ENCODE measurements at regions not wholly inside any gene's neighbourhood (a gene's known extent, or its start where the extent isn't known, plus 50 kb on each side); places are given as distances from the start of the nearest gene placed in this dataset.
A peak's percentile ranks its signal among the peaks of the same experiment; 100 is the strongest.
"Not testable (repeated sequence)": the region's sequence is repeated elsewhere in the genome, so short reads cannot be mapped to it uniquely, and the experiment has no call there.

GRCh38 chr21:18831942-18832676 is 428.5 kb upstream of the TMPRSS15 start:
- no peak for DNase-seq (ENCODE audit: low spot score)

GRCh38 chr21:18832950-18833349 is 429.4 kb upstream of the TMPRSS15 start:
- DNase-seq (ENCODE audit: low spot score), result no peak

GRCh38 chr21:18834121-18834520 is 430.5 kb upstream of the TMPRSS15 start:
- DNase-seq (ENCODE audit: low spot score), result not testable (repeated sequence)

- no peak for DNase-seq (ENCODE audit: low spot score)
Observed at GRCh38 chr21:18840239-18840638, 436.7 kb upstream of the TMPRSS15 start.

GRCh38 chr21:18857606-18858005 is 454.0 kb upstream of the TMPRSS15 start:
- not testable (repeated sequence) for DNase-seq (ENCODE audit: low spot score)

GRCh38 chr21:18869104-18869503 is 465.5 kb upstream of the TMPRSS15 start:
- DNase-seq (ENCODE audit: low spot score), result no peak

GRCh38 chr21:18877917-18878316 is 474.3 kb upstream of the TMPRSS15 start:
- peak; percentile 70 for DNase-seq (ENCODE audit: low spot score)

GRCh38 chr21:18887922-18888602 is 484.5 kb upstream of the TMPRSS15 start:
- no peak for DNase-seq (ENCODE audit: low spot score)

- no peak for DNase-seq (ENCODE audit: low spot score)
Observed at GRCh38 chr21:18893406-18893805, 489.8 kb upstream of the TMPRSS15 start.

GRCh38 chr21:18894387-18894786 is 490.8 kb upstream of the TMPRSS15 start:
- DNase-seq (ENCODE audit: low spot score), result no peak

GRCh38 chr21:18899261-18899660 is 495.7 kb upstream of the TMPRSS15 start:
- DNase-seq (ENCODE audit: low spot score), result no peak

- DNase-seq (ENCODE audit: low spot score), result no peak
Observed at GRCh38 chr21:18902660-18903059, 499.1 kb upstream of the TMPRSS15 start.

GRCh38 chr21:18907076-18907475 is 503.5 kb upstream of the TMPRSS15 start:
- DNase-seq (ENCODE audit: low spot score), result no peak

GRCh38 chr21:18908641-18909040 is 505.1 kb upstream of the TMPRSS15 start:
- DNase-seq (ENCODE audit: low spot score), result no peak

GRCh38 chr21:18913914-18914313 is 510.3 kb upstream of the TMPRSS15 start:
- no peak for DNase-seq (ENCODE audit: low spot score)

- no peak for DNase-seq (ENCODE audit: low spot score)
Observed at GRCh38 chr21:18914570-18914969, 511.0 kb upstream of the TMPRSS15 start.

GRCh38 chr21:18917622-18918021 is 514.0 kb upstream of the TMPRSS15 start:
- DNase-seq (ENCODE audit: low spot score), result no peak

- no peak for DNase-seq (ENCODE audit: low spot score)
Observed at GRCh38 chr21:18931237-18931636, 527.7 kb upstream of the TMPRSS15 start.

GRCh38 chr21:18937337-18937736 is 533.8 kb upstream of the TMPRSS15 start:
- DNase-seq (ENCODE audit: low spot score), result no peak

- no peak for DNase-seq (ENCODE audit: low spot score)
Observed at GRCh38 chr21:18940791-18941190, 537.2 kb upstream of the TMPRSS15 start.

GRCh38 chr21:18950045-18950740 is 546.6 kb upstream of the TMPRSS15 start:
- DNase-seq (ENCODE audit: low spot score), result no peak

- DNase-seq (ENCODE audit: low spot score), result no peak
Observed at GRCh38 chr21:18951271-18952038, 547.9 kb upstream of the TMPRSS15 start.
